Ramos (cell line): ENCODE measurements at regions not wholly inside any gene's neighbourhood (a gene's known extent, or its start where the extent isn't known, plus 50 kb on each side); places are given as distances from the start of the nearest gene placed in this dataset.

ENCODE experiments used
- in situ Hi-C: fragments of 300-500 bp; cut with MboI; formaldehyde crosslinking; loops from one replicate; pipeline ENCODE4 v1.14.3; 2022; ENCODE audit warnings: low sequenced_read_pairs; ENCODE audit not compliant: unreplicated experiment

GRCh38 chr2:16175247-16175825, 235.0 kb downstream of the MYCN start:
- in situ Hi-C loops, result no loop called here

DNA sequence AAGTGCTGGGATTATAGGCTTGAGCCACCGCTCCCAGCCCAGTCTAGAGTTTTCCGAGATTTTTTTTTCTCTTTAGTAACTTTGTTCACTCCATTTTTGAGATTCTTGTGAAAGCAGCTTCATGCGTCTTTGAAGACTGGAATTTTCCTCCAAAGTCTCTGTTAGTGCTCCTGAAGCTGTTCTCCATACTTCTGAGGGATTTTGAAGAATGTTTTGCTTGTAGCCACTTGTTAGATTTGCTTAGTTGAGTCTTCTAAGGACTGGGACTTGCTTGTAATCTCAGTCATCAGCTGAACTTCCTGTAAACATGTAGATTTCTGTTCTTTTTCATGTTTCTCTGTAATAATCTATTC, 234.3 kb downstream of the MYCN start:
- in situ Hi-C loops, result no loop called here

DNA sequence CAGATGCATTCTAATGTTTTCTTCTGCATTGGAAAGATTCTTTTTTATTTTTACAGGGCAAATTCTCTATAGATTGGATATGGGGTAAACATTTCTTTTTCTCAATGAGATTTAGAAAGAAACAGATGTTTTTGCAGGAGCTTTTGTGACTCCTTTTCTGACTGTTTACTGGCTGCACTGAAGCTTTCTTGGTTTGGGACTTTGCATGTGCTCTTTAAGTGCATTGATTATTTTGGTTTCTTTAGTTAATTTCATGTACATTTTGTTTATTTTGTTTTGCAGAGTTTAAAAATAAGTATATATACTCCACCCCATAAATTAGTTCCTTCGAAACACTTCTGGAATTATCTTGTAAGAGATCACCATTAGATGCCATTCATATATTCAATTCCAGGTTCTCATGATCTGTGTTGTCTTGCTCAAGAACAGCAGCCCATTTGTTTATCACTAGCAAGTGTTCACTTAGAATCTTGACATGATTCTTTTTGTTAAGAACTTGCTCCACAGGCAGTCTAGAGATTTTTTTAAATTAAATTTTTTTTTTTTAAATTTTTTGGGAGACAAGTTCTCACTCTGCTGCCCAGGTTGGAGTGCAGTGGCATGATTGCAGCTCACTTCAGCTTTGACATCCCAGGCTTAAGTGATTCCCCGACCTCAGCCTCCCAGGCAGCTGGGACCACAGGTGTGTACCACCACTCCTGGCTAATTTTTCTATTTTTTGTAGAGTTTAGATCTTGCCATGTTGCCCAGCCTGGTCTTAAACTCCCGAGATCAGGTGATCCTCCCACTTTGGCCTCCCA, 233.7 kb downstream of the MYCN start:
- in situ Hi-C loops, result no loop called here

GRCh38 chr2:16172324-16173175, 232.2 kb downstream of the MYCN start:
- in situ Hi-C loops, result no loop called here

GRCh38 chr2:16171425-16171920, 231.1 kb downstream of the MYCN start:
- in situ Hi-C loops, result no loop called here

DNA sequence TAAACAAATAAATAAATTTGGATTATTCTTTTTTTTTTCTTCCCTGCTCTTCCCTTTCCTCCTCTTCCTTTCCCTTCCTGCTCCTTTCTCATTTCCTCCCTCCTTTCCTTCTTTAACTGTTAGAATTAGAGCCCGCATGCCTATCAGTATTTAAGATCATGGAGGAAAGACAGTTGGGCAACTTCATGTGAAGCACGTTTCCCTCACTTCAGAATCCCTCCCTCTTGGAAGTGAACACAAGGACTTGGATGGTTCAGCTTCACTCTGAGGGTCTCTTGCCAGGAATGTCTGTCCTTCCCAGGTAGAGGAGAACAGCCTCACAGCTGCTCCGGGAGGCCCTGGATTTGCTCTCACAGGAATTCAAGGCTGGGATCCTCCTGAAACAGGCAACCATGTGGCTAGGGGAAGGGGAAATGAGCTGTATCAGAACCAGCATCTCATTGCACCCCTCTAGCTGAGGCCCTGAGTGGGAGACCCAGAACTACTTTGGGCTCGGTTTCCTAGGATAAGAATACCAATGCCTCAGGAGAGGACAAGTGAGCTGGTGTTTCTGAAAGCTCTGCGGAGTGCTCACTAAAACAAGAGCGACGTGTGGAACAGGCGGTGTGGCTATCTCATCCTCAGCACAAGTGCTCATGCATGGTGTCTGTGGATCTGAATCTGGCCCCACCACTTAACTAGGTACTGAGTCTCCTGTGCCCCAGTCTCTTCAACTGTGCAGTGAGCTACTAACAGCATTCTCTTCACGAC, 230.5 kb downstream of the MYCN start:
- in situ Hi-C loops, result no loop called here

GRCh38 chr2:16169381-16169960, 229.1 kb downstream of the MYCN start:
- in situ Hi-C loops, result no loop called here

GRCh38 chr2:16168506-16169264, 228.3 kb downstream of the MYCN start:
- in situ Hi-C loops, result no loop called here

DNA sequence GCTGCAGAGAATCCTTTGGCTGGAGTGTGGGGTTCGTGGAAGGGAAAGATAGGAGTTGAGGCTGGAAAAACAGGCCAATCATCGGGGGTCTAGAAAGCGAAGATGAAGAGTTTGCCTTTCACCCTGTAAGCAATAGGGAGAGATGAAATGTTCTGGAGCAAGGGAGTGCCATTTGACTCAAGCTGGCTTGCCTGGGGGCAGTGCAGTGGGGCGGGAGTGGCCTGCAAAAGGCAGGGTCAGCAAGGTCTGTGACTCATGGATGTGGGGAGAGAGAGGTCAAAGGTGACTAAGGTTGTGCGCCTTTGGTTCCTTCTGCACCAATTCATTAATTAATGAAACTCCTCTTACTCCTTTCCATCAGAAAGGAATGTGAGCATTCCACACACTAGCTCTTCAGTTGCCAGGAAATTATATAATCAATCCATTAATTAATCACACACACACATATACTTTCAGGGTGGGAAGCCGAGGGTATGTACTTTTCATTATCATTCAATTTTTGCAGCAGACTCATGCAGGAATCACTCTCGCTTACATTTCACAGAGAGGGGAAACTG, 227.6 kb downstream of the MYCN start:
- in situ Hi-C loops, result no loop called here

- in situ Hi-C loops, result no loop called here
Observed at GRCh38 chr2:16167451-16167861, 227.1 kb downstream of the MYCN start.

- in situ Hi-C loops, result no loop called here
Observed at GRCh38 chr2:16166327-16166981, 226.1 kb downstream of the MYCN start.

DNA sequence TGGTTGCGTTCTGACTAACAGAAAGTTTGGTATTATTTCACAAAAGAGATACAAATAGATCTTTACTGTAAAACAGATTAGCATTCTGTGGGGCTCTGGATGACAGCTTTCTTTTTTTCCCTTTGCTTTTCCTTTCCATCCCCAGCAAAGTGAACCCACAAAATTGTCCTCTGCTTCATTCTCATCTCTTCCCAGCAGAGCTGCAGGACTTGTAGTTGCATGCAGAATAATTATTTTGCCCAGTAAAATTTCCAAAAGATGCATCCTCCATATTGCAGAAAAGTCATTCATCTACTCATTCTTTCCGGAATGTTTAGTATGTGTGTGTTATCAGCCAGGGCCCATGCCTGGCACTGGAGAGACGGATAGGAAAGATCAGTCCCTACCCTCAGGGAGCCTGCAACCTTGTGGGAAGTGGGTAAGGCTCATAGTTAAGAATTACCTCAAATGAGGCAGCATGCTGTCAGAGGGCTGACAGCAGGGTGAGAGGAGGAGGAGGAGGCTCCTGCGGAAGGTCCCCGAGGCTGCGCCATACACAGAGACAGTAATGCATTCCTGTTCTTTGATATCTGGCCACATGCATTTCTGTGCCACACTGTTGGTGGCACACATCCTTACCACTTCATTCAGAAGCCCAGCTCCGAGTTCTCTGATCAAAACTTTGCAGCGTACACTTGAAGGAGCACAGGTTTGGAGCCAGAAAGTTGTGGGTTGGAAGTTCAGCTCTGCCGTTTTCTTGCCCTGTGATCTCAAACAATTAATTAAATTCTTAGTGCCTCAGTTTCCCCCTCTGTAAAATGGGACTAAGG, 225.4 kb downstream of the MYCN start:
- in situ Hi-C loops, result no loop called here

GRCh38 chr2:16162491-16163040, 222.2 kb downstream of the MYCN start:
- in situ Hi-C loops, result no loop called here

GRCh38 chr2:16161768-16162490, 221.6 kb downstream of the MYCN start:
- in situ Hi-C loops, result no loop called here

- in situ Hi-C loops, result no loop called here
Observed at GRCh38 chr2:16161085-16161565, 220.8 kb downstream of the MYCN start.

GRCh38 chr2:16160281-16161084, 220.1 kb downstream of the MYCN start:
- in situ Hi-C loops, result no loop called here
